Breast epithelium (tissue), 3 donors: ENCODE measurements at regions not wholly inside any gene's neighbourhood (a gene's known extent, or its start where the extent isn't known, plus 50 kb on each side); places are given as distances from the start of the nearest gene placed in this dataset.

Experiments
- CTCF ChIP-seq, 3 donors: fragments of 450-650 bp; IDR thresholded peaks; one replicate each; pipeline ENCODE4 v1.5.1; 2016 to 2017; ENCODE audit warnings: antibody characterized with exemption in 3 of 3, mild to moderate bottlenecking in 3 of 3, moderate library complexity in 3 of 3
- POLR2A ChIP-seq: fragments of 450-650 bp; IDR thresholded peaks from one replicate; pipeline ENCODE4 v1.6.1; 2016; ENCODE audit warnings: antibody characterized with exemption, mild to moderate bottlenecking, moderate library complexity
- POLR2AphosphoS5 ChIP-seq, 3 donors: sonication (generic); formaldehyde crosslinking; IDR thresholded peaks; one replicate each; pipeline ENCODE4 v1.6.1; 2017; ENCODE audit warnings: antibody characterized with exemption in 3 of 3

- no peak for TF ChIP-seq CTCF (IDR thresholded peaks at IDR 0.05)
- no peak for TF ChIP-seq POLR2A
- no peak for TF ChIP-seq POLR2AphosphoS5 (IDR thresholded peaks at IDR 0.05)
Observed at GRCh38 chr22:26779929-26780328, 122.5 kb downstream of the MIAT start.
